ENCODE measurements at regions not wholly inside any gene's neighbourhood (a gene's known extent, or its start where the extent isn't known, plus 50 kb on each side); places are given as distances from the start of the nearest gene placed in this dataset.

DNA sequence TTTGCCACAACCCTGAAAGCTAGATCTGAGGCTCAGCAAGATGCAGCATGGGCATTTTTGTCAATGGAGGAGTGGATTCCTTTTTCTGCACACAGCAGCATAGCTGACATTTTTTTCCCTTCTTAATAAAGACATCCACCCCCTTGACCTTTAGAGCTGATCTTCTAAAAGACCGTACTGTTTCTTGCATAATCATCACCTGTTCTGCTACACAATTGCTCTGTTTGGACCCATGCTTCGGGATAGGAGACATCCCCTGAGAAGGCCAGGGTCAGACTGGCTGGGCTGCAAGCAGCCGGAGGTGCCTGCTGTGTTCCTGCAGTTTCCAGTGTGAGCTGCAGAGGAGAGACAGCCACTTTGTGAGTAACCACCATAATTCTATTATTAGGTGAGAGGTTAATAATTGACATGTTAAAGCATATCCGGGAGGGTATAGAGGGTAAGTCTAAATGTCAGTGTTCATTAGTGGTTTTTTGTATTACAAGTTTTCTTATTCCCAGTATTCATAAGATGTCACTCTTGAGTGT is 108.5 kb upstream of the C1QTNF9B start:
- 51% methylated on average over 4 of the region's 4 CpGs for WGBS
- peaks cover 0 to 9% (median 7%) of the 10 kb centered on the region in 4 donors for H3K4me1 ChIP-seq
- no peak overlapping the region for H3K4me3 ChIP-seq
- no peak overlapping the region for H3K27ac ChIP-seq (replicated peaks in 1 of 4)
- H3K9me3 ChIP-seq: no peaks in the 10 kb centered on the region
- TF ChIP-seq, protein P1, sequence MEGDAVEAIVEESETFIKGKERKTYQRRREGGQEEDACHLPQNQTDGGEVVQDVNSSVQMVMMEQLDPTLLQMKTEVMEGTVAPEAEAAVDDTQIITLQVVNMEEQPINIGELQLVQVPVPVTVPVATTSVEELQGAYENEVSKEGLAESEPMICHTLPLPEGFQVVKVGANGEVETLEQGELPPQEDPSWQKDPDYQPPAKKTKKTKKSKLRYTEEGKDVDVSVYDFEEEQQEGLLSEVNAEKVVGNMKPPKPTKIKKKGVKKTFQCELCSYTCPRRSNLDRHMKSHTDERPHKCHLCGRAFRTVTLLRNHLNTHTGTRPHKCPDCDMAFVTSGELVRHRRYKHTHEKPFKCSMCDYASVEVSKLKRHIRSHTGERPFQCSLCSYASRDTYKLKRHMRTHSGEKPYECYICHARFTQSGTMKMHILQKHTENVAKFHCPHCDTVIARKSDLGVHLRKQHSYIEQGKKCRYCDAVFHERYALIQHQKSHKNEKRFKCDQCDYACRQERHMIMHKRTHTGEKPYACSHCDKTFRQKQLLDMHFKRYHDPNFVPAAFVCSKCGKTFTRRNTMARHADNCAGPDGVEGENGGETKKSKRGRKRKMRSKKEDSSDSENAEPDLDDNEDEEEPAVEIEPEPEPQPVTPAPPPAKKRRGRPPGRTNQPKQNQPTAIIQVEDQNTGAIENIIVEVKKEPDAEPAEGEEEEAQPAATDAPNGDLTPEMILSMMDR (IDR thresholded peaks at IDR 0.05): no peak
- intact Hi-C loops (cut with DNase I): no loop called here
- no peaks in the 10 kb centered on the region for H3K36me3 ChIP-seq
- DNase-seq (ENCODE audit: extremely low spot score): no peak
- no peaks in the 10 kb centered on the region for H3K27me3 ChIP-seq

DNA sequence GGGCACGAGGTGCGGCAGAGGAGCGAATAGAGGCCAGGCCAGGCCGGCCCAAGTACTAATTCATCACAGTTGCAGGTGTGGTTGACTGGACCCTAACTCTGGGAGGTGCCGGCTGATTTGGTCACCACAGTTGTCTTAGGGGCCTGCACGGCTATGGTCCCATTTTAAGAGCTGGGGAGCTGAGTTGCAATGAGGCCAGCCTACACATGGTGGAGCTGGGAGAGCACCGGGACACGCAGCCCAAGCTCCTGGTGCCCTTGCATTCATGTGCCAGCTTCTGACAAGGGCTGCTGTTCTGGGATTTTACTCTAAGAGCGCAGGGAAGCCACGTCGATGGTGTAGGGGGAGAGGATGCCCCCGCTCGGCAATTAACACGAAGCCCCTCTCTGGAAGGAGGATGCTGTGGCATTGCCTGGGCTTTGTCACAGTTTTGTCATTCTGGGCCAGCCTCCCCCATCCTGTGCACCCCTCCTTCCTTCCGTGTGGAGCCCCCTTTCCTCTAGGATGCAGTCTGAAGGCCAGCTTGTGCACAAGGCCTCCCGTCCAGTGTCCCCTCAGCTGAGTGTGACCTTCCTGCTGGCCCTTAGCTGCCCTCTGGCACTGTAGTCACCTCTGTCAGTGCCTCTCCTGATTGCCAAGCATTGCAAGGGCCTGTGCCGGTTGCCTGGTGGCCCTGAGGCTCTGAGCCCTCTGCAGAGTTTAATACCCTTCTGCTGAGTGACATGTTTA is 109.4 kb upstream of the C1QTNF9B start:
- intact Hi-C loops (cut with DNase I): no loop called here
- 95% methylated on average over 15 of the region's 17 CpGs for WGBS

DNA sequence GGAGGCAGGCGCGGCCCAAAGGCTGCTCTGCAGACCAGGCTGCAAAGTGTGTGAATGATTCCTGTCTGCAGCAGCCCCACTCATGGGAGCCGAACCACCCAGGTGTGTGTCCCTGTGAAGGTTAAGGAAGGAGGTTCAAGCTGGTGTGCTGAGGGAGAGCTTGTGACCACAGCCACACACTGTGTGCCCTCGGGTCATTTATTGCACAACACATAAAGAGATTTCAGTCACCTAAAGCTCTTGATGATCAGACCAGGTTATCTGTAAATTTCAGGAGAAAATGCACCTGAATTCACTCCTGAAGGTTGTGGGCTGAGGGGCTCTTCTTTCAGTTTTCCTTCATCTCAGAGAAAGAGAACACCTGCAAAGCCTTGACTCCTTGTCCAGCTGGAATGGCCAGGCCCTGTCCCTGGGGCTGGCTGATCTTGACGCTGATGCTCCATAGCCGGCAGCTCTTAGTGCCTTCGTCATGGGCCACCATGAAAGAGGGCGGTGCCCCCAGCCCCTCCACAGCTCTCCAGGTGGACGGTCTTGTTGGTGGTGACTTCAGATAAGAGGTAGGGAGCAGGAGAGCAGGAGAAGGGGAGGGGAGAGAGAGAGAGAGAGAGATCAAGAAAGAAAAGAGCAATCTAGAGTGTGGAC is 110.8 kb upstream of the C1QTNF9B start:
- no peak overlapping the region for H3K27ac ChIP-seq (replicated peaks in 1 of 4)
- no peaks in the 10 kb centered on the region for H3K9me3 ChIP-seq
- 97% methylated on average over 8 of the region's 9 CpGs for WGBS
- no peaks in the 10 kb centered on the region for H3K36me3 ChIP-seq
- no peaks in the 10 kb centered on the region for H3K27me3 ChIP-seq
- intact Hi-C loops (cut with DNase I): no loop called here
- DNase-seq (ENCODE audit: extremely low spot score): no peak
- H3K4me1 ChIP-seq: peaks cover 0 to 9% (median 7%) of the 10 kb centered on the region in 4 donors
- TF ChIP-seq EP300 (IDR thresholded peaks at IDR 0.05) (no peak), POLR2AphosphoS5 (IDR thresholded peaks at IDR 0.05) (no peak), POLR2A (IDR thresholded peaks at IDR 0.05; ENCODE audit: low read depth) (no peak)
- TF ChIP-seq, protein P1 (IDR thresholded peaks at IDR 0.05): no peak
- no peak overlapping the region for H3K4me3 ChIP-seq

More for the DNA sequence above, 109.4 kb upstream of the C1QTNF9B start:
- H3K27me3 ChIP-seq: no peaks in the 10 kb centered on the region
- H3K4me3 ChIP-seq: no peak overlapping the region
- H3K36me3 ChIP-seq: no peaks in the 10 kb centered on the region
- no peak for TF ChIP-seq POLR2AphosphoS5 (IDR thresholded peaks at IDR 0.05)
- TF ChIP-seq, protein P1 (IDR thresholded peaks at IDR 0.05): no peak
- H3K27ac ChIP-seq (replicated peaks in 1 of 4): no peak overlapping the region
- H3K9me3 ChIP-seq: no peaks in the 10 kb centered on the region
- DNase-seq (ENCODE audit: extremely low spot score): no peak
- H3K4me1 ChIP-seq: peaks cover 0 to 9% (median 7%) of the 10 kb centered on the region in 4 donors

DNA sequence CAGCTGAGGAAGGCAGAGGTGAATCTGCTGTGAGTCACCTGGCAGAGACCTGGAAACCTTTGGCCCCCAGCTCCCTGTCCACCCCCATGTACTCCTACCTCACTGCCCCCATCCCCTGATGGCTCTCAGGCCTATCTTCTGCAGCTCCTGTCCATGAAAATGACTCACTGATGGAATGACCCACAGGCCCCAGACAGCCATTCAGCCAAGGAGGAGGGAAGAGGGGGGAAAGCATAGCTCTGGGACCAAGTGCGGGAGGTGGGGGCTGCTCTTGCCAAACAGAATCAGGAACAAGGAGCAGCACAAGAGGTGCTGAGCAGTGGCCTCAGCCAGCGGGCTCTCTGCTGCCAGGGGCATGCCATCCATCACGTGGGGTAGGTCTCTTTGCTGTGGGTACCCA is 111.4 kb upstream of the C1QTNF9B start:
- WGBS: no CpG with 5 or more reads among the region's 3 CpGs

More for the DNA sequence above, 111.4 kb upstream of the C1QTNF9B start:
- intact Hi-C loops (cut with DNase I): no loop called here
- H3K36me3 ChIP-seq: no peaks in the 10 kb centered on the region
- H3K4me1 ChIP-seq: peaks cover 0 to 9% (median 7%) of the 10 kb centered on the region in 4 donors
- H3K4me3 ChIP-seq: no peak overlapping the region
- H3K27ac ChIP-seq (replicated peaks in 1 of 4): no peak overlapping the region
- H3K27me3 ChIP-seq: no peaks in the 10 kb centered on the region
- no peak for DNase-seq (ENCODE audit: extremely low spot score)
- no peak for TF ChIP-seq EP300 (IDR thresholded peaks at IDR 0.05)
- TF ChIP-seq, protein P1 (IDR thresholded peaks at IDR 0.05): no peak
- TF ChIP-seq POLR2A (IDR thresholded peaks at IDR 0.05; ENCODE audit: low read depth): no peak
- TF ChIP-seq POLR2AphosphoS5 (IDR thresholded peaks at IDR 0.05): no peak
- no peaks in the 10 kb centered on the region for H3K9me3 ChIP-seq

All from esophagus muscularis mucosa (tissue), 4 donors.